CD4-positive, alpha-beta T cell treated with Interleukin-17A for 1 hour (primary cell): ENCODE measurements at regions not wholly inside any gene's neighbourhood (a gene's known extent, or its start where the extent isn't known, plus 50 kb on each side); places are given as distances from the start of the nearest gene placed in this dataset.

Experiments
- DNase-seq: peaks from one replicate; pipeline ENCODE4 v3.0.0-alpha.2; 2020

DNA sequence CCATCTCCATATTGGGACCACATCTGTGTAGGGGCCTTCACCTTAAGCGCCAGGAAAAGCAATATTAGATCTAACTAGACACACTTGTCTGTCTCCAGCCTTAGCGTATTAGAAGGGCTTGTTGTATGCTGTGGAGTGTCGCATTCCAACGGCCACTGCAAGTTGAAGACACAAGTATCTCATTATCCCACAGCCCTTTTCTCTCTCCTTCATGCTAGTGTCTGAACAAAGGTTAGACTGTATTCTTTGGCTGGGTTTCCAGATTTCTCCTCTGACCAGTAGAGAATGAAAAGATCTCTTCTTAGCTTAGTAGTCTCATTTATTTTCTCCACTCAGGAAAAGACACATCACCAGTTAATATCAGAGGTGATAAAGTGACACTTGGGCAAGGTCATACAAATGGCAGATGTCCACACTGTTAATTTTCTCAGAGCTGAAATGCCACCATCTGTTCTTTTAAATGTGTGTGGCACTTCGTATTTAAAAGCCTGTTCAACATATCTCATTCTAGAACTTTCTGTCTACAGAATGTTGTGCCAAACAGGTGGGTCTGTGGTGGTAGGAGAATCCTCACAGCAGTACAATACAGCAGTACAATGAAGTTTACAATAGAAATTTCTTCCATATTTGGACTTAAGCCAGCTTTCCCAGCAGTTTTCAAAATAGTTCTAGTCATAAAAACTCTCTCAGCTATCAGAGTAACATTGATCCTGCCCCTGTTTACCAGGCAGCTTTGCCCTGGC, 94.0 kb upstream of the ITGA6 start:
- no peak for DNase-seq

GRCh38 chr2:172333978-172334330, 93.4 kb upstream of the ITGA6 start:
- DNase-seq, result no peak

DNA sequence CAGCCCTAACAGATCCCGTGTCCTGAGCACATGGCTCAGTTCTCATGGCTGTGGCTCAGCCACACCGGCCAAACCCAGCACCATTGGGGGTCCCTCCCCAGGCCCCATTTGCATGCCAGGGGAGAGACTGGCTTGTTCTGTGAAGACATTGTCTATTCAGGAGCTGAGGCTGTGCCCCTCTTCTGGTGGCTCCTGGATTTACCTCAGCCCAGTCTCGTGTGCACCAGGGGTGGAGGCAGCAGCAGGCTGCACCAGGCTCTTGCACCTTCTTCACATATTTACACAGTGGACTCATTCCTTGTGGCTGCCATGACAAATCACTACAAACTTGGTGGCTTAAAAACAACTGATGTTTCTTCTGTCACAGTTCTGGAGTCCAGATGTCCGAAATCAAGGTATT, 92.4 kb upstream of the ITGA6 start:
- no peak for DNase-seq

- DNase-seq, result no peak
Observed at GRCh38 chr2:172335736-172336135, 91.7 kb upstream of the ITGA6 start.

- no peak for DNase-seq
Observed at GRCh38 chr2:172336681-172337080, 90.7 kb upstream of the ITGA6 start.

DNA sequence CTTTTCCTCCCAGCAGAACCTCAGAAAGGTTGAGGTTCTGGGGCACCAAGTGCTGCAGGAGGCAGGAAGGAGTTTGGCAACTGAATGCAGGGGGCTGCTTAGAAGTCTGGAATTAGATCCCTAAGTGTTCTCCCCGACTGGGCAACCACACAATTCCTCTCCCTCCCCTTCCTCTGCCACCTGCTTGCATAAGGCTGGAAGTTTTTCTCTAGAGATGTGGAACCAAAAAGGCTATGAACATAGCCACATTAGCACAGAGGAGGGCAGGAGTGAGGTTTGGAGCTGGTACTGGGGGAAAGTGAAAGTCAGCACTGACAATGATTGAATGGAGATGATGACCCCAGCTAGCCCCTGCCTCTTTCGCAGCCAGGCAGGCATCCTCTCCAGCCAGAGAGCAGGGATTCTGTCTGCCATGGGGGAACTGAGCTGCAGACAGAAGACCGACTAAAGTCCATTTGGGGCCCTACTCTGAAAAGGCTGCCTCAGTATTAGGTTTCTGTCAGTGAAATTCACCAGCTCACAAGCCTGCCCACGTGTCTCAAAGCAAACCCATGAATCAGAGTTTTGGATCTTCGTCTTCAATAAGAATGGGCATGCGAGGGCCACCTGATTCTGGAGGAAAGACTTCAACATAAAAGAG, 87.9 kb upstream of the ITGA6 start:
- peak; percentile 14 for DNase-seq

DNA sequence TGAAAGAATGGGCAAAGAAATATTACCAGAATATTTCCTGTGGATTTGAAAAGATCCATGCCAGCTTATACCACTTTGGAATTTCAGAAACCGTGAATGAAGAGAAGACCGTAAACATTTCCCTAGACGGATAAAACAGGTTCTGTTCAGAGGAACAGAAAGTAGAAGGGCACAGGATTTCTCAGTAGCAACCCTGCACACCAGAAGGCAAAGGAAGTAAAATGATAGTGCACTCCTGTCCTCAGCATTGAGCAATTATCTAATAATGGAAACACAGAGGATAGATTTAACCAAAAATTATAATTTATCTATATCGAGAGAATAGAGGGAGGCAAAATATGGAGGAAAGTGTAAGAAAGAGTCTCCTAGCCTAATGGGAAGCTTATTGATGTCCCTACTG, 87.0 kb upstream of the ITGA6 start:
- DNase-seq, result no peak

DNA sequence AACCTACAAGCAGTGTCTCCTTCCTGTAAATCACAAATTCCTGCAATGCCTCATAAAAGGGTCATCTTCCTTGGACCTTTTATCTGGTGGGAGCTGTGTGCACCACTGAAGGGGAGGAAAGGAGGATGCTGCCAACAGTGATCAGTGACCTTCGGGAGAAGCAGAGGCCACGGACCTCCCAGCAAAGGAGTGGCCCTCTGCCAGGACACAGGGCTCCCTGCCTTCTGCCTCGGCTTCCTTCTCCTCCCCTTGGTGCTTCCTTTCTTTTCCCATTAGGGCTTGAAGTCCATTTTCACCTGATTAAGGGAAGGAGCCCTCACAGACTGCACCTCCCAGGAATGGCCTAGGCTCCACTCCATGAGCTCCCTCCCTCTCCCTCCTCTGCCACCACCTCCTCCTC, 85.3 kb upstream of the ITGA6 start:
- DNase-seq, result no peak

GRCh38 chr2:172342611-172343010, 84.8 kb upstream of the ITGA6 start:
- no peak for DNase-seq

- no peak for DNase-seq
Observed at GRCh38 chr2:172344159-172344558, 83.2 kb upstream of the ITGA6 start.

DNA sequence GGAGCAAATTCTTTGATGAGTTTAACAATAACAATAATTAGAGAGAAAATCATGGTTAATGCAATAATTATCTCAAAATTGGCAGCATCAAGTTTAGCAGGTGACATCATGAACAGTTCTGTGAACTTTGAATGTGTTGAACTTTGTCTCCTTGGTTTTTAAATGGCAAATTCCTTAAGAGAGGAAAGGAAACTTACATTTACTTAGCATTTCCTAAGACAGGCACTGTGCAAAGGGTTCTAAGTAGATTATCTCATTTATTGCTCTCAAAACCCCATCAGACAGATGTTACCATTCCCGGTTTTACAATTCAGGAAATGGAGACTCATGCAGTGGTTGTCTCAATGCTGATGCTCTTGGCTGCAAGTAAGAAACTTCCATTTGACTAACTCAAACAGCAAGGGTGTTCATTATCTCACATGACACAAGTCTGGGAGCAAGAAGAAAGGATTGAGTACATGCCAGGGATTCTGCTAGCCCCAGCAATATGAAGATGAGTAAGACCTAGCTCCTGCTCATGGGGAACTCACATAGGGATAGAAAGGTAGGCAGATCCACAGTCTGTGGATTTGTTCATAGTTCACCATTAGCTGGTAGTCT, 81.3 kb upstream of the ITGA6 start:
- DNase-seq, result no peak

DNA sequence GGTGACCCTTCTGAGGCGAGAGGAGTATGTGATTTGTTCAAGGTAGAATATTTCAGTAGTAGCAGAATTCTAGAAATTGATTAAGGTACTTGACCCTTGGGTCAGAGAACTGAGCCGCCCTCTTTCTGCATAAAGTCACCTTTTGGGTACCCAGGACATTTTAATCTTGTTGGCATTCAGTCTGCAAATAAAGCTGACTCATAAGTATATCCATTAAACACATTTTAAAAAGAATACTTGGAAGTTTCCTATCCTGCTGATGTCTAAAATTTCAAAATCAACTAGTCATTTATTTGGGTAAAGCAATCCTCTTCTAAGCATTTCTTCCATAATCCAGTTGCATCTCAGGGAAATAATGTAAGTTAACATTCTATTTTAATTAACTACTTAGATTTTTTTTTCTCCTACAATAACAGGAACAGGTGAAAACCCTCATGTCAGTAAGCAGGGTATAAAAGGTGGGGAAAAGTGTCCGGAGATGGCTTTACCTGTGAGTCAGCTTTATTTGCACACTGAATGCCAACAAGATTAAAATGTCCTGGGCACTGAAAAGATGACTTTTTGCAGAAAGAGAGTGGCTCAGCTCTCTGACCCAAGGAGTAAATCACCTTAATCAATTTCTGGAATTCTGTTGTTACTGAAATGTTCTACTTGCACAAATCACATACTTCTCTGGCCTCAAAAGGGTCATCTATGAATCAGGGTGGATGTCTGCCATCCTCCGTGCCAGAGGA, 78.7 kb upstream of the ITGA6 start:
- no peak for DNase-seq

DNA sequence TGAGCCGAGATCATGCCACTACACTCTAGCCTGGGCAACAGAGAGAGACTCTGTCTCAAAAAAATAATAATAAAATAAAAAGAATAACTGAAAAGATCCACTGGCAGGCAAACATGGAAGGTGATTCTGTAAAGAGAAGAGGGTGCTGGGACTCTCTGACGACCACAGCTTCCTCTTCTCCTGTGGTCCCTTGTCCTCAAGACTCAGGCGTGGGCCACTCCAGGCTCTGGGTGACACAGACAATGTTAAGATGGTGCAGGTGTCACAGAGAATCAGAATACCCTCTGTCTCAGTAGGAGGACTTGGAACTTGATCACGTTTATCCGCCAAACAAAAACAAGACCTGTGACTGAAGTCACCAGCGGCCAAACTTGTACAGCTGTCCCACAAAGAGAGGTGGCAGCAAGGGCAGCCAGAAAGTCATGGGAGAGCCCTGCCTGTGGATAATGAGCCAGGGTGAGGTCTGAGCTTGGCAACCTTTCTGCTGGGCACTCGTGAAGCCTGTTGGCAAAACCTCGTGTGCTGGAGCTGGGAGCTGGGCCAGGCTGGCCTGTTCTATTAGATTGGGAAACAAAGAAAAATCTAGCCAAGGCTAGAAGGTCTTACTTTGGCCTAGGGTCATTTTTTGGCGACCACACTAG, 76.4 kb upstream of the ITGA6 start:
- DNase-seq, result no peak

GRCh38 chr2:172351586-172351985, 75.8 kb upstream of the ITGA6 start:
- no peak for DNase-seq

DNA sequence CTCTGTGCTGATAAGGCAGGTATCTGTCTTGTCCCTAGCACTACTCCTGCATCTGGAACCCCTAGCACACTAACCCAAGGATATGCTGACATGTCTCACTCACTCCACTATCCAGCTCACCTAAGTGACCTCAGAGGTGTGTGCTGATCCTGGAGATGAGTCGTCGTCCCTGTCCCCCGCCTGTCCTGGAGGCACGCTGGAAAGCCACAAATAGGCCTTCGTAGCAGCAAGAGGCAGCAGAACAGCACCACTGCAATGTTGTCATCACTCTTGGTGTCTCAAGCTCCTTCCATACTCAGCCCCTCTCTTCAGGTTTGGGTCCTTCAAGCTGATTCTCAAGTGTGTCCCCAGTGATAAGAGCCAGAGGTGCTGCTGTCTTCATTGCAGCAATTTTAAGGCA, 73.0 kb upstream of the ITGA6 start:
- no peak for DNase-seq

DNA sequence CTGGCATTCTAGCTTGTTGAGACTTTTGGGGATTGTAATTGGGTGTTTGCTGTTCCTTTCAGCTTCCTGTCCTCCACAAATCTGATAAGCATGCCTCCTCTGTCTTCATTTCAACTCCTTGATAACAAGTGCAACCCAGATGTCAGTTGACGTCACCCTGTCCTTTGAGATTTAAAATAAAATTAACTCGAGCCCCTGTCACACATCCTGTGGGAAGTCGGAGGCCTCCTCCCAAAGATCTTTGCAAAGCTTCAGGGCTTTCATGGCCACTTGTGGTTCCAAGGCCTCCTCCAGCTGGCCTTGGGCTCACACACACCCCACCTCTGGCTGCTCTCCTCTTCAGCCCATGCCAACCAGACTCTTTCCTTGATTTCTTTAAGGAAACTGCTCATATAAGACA, 69.9 kb upstream of the ITGA6 start:
- DNase-seq, result no peak

DNA sequence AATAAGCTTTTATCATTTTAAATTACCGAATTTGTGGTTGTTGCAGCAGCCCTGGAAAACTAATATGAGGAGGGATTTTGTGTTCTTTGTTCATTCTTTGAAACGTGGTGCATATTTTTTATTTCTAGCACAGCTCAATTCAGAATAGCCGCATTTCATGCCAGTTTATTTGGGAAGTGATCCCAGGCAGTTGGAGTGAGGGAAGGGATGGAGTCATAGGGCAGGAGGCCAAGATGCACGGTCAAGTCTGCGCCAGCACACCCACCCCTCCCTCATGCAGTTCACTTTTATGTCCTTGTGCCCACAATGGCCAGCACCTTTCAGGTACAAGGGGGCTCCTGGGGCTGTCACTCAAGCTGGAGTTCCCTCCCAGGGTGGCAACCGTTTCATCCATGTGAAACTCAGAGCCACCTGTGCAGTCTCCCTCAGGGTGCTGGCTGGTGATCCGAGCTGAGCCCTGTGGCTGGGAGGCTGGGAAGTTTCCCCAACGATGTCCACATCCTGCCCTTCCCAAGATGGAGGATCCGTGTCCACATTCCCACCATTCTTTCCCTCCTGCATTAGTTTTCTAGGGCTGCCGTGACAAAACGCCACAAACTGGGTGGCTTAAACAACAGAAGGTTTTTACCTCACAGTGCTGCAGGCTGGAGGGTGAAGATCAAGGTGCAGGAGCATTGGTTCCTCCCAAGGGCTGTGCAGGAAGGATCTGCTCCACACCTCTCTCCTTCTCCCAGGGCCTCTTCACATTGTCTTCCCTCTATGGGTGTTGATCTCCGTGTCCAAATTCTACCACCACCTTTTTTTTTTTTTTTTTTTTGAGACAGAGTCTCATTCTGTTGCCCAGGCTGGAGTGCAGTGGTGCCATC, 68.5 kb upstream of the ITGA6 start:
- DNase-seq, result no peak

DNA sequence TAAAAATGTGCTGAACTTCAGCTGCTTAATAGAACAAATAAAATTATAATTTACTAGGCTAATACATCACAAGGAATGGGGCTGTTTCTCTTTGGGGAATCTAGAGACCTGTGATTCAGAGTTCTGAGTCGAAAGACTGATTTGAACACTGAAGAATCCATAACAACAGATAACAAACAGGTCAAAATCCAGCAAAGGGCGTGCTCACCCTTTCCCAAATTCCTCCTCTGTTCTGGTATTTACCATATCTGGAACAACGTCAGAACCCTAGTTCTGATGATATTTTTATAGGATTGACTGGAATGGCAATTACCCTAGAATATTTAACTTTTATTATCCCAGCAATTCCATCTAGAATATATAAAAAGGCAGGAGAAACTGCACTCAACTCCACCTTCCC, 66.0 kb upstream of the ITGA6 start:
- no peak for DNase-seq

GRCh38 chr2:172361840-172362239, 65.5 kb upstream of the ITGA6 start:
- DNase-seq, result no peak

GRCh38 chr2:172364261-172364660, 63.1 kb upstream of the ITGA6 start:
- no peak for DNase-seq

DNA sequence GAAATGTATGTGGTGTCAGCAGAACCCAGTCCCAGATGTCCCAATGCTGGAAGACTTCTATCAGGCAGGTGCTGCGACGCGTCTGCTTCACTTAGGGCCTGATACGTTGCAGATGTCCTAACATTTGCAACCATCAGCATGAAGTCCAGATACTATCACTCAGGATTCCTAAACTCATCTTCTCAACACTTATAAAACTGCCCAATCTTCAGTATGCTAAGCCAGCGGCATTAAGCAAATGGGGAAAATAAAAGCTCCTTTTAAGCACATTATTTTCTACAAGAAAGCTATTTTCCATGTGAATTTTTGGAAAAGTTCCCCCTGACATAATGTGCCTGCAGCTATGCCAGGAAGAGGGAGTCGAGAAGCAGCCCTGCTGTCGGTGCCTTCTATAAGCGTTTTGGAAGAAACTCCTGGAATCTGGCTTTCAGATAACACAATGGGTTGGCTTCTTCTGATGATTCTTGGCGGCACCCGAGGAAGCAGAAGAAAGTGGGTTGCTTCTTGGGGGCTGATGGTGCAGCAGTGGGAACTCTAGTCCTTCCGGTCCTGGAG, 60.7 kb upstream of the ITGA6 start:
- no peak for DNase-seq

DNA sequence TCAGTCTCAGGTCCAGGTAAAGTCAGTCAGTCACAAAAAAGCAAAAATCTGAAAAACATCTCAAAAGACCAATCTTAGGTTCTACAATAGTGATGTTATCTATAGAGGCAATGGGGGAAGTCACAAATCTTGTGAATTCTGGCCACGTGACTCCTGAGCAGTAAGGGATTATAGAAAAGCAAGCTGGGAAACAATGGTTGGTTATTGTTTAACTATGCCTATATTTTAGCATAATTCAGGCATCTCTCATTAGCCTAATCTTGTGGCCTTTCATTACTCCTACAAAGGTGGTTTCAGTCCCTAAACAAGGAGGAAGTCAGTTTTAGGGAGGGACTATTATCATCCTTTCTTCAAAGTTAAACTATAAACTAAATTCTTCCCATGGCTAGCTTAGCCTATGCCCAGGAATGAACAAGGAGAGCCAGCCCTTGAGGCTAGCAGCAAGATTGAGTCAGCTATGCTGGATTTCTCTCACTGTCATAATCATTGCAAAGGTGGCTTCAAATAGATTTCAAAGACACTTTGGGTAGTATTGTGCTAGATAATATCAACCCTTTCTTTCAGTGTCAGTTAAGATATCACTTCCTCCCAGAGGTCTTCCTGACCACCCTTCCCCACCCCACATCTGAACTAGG, 56.4 kb upstream of the ITGA6 start:
- DNase-seq, result no peak
